Effector memory CD8-positive, alpha-beta T cell (primary cell): ENCODE measurements at regions not wholly inside any gene's neighbourhood (a gene's known extent, or its start where the extent isn't known, plus 50 kb on each side); places are given as distances from the start of the nearest gene placed in this dataset.

Source experiments
- ATAC-seq: fragments of 150-1000 bp; cut with Tn5 transposase; replicated peaks from 2 replicates; pipeline ENCODE4 v1.10.0; 2021; ENCODE audit warnings: mild to moderate bottlenecking, moderate library complexity
- DNase-seq, 3 experiments: peaks; one replicate each; pipeline ENCODE4 v3.0.0; 2021
- H3K27ac Mint-ChIP-seq, 2 donors: one replicate each; pipeline ENCODE4 v1.8.0; 2022; ENCODE audit warnings: mild to moderate bottlenecking in 2 of 2, mixed read lengths in 2 of 2, moderate library complexity in 2 of 2
- H3K27me3 Mint-ChIP-seq, 2 donors: one replicate each; pipeline ENCODE4 v1.8.0; 2022; ENCODE audit warnings: mixed read lengths in 2 of 2
- H3K36me3 Mint-ChIP-seq: one replicate; pipeline ENCODE4 v1.8.0; 2022; ENCODE audit warnings: mild to moderate bottlenecking, moderate library complexity, mixed read lengths; ENCODE audit not compliant: insufficient read depth
- H3K4me1 Mint-ChIP-seq, 2 donors: one replicate each; pipeline ENCODE4 v1.8.0; 2022; ENCODE audit warnings: low read depth in 2 of 2, mixed read lengths in 2 of 2
- H3K4me3 Mint-ChIP-seq, 2 donors: one replicate each; pipeline ENCODE4 v1.8.0; 2022; ENCODE audit warnings: mild to moderate bottlenecking in 2 of 2, mixed read lengths in 2 of 2, moderate library complexity in 2 of 2
- H3K9me3 Mint-ChIP-seq, 2 donors: one replicate each; pipeline ENCODE4 v1.8.0; 2022; ENCODE audit warnings: mixed read lengths in 2 of 2

DNA sequence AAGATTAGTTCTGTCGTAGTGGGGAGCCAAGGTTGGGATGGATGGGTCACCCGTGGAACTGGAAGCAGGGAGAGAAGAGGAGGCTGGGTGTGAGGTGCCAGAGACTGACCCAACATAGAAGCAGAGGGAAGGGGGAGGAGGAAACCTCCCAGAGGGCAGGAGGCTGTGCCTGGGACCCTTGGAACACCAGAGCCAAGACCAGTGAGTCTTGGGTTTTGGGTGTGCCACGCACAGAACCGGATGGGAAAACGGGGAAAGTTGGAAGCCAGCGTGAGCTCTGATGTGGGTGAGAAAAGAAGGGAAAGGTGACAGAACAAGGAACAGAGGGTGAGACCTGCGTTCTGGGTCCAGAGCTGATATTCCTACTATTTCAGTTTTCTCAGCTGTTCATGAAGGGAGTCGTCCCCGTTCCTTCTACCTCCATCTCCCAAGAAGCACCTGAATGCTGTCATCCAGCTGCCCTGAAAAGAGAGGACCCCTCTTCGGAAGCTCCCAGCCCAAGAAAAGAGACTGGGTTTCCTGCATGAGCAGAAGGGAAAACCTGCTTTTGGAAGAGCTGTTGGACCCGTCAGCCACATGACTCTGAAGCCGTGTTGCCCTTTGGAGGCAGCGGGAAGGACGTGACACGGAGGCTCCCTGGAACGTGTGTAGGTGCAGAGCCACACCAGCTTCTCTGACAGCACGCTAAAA is 250.1 kb downstream of the NDUFA10 start:
- Mint-ChIP-seq H3K27me3 (peaks cover 32 to 68% of the 10 kb centered on the region in 2 donors), H3K4me3 (no peak overlapping the region), H3K9me3 (peaks cover 0 to 2% of the 10 kb centered on the region in 2 donors), H3K4me1 (no peaks in the 10 kb centered on the region), H3K27ac (no peak overlapping the region), H3K36me3 (no peaks in the 10 kb centered on the region)
- no peak for DNase-seq
- ATAC-seq = no peak

DNA sequence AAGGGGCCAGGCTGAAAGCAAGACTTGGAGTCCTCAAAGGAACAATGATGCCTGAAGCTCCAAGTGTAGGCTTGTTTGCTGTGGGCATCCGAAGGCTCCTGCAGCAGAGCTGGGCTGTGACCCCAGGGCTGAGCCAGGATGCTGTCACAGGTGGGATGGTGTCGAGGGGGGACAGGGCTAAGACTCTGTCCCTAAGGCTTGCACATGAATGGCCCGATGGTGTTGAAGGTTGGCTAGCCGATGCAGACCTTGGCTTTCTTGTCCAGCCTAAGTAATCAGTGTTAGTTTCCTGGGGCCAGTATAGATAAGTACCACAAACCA is 251.0 kb downstream of the NDUFA10 start:
- ATAC-seq (no peak), DNase-seq (no peak)
- Mint-ChIP-seq H3K4me1 (no peaks in the 10 kb centered on the region), H3K27me3 (peaks cover 32 to 64% of the 10 kb centered on the region in 2 donors), H3K36me3 (no peaks in the 10 kb centered on the region), H3K27ac (no peak overlapping the region), H3K4me3 (no peak overlapping the region), H3K9me3 (peaks cover 0 to 2% of the 10 kb centered on the region in 2 donors)

DNA sequence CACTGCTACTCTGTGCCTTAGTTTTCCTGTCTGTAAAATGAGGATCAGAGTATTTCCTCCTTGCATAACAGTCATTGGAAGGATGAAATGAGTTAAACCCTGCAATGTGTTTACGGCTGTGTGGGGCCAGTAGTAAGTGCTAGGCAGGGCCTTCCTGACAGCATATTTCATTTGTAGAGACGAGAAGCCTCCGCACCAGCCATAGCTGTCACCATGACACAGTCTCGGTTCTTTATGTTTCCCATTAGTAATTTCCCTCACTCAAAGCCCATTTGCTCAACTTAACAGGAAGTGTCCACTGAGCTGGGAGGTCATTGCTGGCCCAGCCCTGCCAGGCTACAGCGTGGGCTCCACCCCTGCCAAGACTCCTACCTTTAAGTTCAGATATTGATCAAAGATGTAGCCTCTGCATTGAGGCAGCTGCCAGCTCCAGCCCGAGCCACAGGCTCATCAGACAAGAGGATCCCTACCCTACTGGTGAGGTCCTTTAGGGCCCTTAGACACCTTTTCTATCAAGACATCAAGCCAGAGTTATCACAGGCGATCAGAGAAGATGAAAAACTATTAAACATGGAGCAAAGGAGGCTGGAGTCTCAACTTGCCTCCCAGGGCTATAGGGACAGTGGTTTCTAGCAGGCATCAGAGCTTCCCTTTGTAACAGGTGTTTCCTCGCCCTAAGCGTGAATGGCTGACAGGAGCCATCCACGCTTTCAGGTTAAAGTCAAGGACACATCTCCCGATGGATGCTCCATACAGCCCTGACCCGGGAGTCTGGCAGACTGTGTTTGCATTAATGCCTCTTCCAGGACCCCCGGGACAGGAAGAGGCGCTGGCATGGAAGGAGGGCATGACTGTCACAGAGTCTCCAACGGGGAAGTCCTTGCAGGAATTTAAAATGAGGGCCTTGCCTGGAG is 251.7 kb downstream of the NDUFA10 start:
- no peak overlapping the region for H3K4me3 Mint-ChIP-seq
- no peaks in the 10 kb centered on the region for H3K36me3 Mint-ChIP-seq
- H3K27me3 Mint-ChIP-seq = peaks cover 35 to 70% of the 10 kb centered on the region in 2 donors
- H3K27ac Mint-ChIP-seq = no peak overlapping the region
- DNase-seq (no peak), ATAC-seq (no peak)
- H3K4me1 Mint-ChIP-seq = no peaks in the 10 kb centered on the region
- peaks cover 0 to 2% of the 10 kb centered on the region in 2 donors for H3K9me3 Mint-ChIP-seq

DNA sequence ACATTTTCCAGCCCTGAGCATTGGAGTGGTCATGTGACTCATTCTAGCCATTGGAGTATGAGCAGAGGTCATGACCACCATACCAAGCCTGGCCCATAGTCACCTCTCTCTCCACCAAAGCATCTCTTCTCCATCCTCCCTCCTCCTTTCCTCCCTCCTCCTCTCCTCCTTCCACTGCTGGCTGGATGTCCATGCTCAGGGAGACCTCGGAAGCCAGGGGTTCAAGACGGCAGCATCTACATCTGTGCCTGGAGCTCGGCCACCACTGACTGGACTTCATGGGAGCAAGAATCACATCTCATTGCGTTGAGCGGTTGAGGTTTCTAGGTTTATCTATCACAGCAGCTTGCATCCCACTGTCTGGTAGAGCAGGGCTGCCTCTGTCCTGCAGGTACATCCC is 252.4 kb downstream of the NDUFA10 start:
- Mint-ChIP-seq H3K4me1 (no peaks in the 10 kb centered on the region), H3K27me3 (peaks cover 41 to 74% of the 10 kb centered on the region in 2 donors), H3K36me3 (no peaks in the 10 kb centered on the region), H3K4me3 (no peak overlapping the region), H3K9me3 (peaks cover 0 to 2% of the 10 kb centered on the region in 2 donors), H3K27ac (no peak overlapping the region)
- DNase-seq = no peak
- ATAC-seq = no peak

DNA sequence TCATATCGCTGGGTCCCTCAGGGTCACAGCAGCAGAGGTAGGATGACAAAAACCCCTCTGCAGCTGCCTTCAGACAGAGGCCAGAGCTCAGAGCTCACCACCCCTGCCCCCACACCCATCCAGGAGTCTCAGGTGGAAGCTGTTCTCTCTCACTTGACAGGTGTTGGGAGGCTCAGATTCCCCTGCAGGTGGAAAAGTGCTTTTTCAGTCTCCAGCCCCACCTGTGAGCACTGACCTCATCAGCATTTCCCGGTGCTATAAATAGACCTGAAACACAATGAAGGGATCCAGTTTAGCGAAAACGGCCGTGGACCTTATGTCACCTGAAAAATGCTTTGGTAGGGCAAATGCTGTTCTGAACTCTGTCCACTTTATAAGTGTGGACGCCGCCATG is 254.9 kb downstream of the NDUFA10 start:
- DNase-seq (no peak), ATAC-seq (no peak)
- H3K4me1 Mint-ChIP-seq = no peaks in the 10 kb centered on the region
- peaks cover 0 to 2% of the 10 kb centered on the region in 2 donors for H3K9me3 Mint-ChIP-seq
- H3K27me3 Mint-ChIP-seq = peaks cover 34 to 63% of the 10 kb centered on the region in 2 donors
- H3K36me3 Mint-ChIP-seq = no peaks in the 10 kb centered on the region
- no peak overlapping the region for H3K4me3 Mint-ChIP-seq
- H3K27ac Mint-ChIP-seq = no peak overlapping the region

DNA sequence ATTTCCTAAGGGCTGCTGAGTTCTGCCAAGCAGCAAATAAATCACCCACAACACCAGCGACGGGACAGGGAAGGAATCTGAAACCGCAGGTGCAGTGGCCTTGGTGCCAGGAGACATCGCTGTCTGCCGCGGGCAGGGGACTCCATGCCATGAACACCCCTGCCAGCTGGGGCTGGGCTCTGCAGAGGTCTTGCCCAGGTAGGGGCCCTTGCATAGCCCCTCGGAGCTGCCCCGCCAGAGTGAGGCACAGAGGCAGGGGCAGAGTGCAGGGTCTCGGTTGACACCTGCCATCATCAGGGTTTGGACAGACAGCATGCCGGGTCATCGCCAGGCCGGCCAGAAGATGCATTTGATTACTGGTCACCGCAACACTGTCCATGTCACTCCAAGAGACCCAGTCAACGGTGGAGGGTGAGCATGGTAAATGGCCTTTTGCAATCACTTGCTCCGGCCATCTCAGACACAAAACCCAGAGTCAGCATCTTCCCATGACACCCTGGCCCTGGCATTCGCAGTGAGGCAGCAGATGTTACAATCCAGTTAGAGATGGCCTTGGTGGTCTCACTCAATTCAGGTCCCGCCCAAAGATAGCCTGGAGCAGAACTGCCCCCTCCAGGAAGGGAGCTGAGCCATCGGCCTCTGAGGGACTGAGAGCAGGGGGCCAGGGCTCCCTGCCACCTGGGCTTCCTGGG is 255.4 kb downstream of the NDUFA10 start:
- Mint-ChIP-seq H3K27me3 (peaks cover 29 to 63% of the 10 kb centered on the region in 2 donors), H3K27ac (no peak overlapping the region), H3K4me3 (no peak overlapping the region), H3K4me1 (no peaks in the 10 kb centered on the region), H3K36me3 (no peaks in the 10 kb centered on the region), H3K9me3 (peaks cover 0 to 2% of the 10 kb centered on the region in 2 donors)
- no peak for ATAC-seq
- no peak for DNase-seq

DNA sequence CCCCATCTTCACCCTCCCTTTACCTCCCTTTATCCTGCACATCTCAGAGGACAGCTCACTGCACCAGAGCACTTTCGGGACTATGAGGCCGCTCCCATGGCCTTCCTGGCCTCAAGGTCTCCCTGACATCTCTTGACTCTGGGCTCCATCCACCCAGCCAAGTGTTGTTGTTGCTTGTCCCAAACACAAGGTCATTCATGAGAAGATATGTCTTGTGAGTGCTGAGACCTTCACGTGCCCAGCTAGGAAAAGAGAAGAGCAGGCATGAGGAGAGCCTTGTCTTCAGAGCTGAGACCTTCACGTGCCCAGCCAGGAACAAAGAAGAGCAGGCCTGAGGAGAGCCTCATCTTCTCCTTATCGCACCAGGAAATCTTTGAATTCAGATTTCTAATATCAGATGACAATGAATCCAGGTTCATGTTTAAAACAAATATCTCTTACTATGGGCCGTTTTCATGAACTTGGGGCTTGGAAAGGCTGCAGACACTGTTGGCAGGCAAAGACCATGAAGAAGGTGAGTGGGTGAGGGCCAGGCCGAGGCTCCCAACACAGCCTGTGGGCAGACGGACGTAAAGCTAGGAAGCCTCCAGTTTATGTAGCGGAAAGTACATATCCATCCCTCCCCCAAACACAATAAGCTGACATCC is 256.1 kb downstream of the NDUFA10 start:
- H3K27ac Mint-ChIP-seq = no peak overlapping the region
- H3K4me3 Mint-ChIP-seq = no peak overlapping the region
- DNase-seq (no peak), ATAC-seq (no peak)
- H3K36me3 Mint-ChIP-seq = no peaks in the 10 kb centered on the region
- H3K9me3 Mint-ChIP-seq = peaks cover 0 to 2% of the 10 kb centered on the region in 2 donors
- peaks cover 22 to 60% of the 10 kb centered on the region in 2 donors for H3K27me3 Mint-ChIP-seq
- no peaks in the 10 kb centered on the region for H3K4me1 Mint-ChIP-seq

DNA sequence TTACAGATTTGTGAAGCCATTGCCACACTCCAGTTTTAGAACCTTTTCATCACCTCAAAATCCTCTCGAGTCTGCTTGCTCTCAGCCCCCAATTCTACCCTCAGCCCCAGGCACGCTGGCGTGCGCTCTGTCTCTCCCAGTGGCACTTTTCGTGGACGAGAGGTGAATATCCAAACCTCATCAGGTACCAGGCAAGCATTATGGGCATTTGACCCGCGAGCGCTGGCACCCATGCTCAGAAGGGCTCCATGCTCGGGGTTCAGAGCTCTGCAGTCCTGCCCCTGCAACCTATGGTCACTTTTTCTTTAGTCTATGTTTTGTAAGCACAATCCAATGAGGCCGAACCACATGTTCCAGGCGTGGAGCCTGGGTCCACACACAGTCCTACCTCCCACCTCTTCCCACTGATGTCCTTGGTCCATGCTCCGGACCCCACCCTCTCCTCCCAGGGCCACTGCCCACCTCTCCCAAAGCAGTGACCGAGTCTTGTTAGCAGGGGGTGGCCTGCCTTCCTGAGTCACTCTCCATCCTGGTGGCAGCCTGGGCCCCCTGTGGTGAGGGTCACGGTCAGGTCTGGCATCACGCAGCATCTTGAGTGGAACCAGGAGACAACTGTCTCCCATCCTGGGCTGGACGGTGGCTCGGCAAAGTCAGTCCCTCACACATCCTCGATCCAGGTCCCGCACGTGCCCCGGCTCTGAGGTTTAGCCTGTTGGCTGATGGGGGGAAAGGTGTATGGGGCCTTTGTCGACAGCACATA is 256.9 kb downstream of the NDUFA10 start:
- peaks cover 0 to 2% of the 10 kb centered on the region in 2 donors for H3K9me3 Mint-ChIP-seq
- H3K4me1 Mint-ChIP-seq = no peaks in the 10 kb centered on the region
- DNase-seq = no peak
- no peak for ATAC-seq
- peaks cover 14 to 54% of the 10 kb centered on the region in 2 donors for H3K27me3 Mint-ChIP-seq
- no peak overlapping the region for H3K4me3 Mint-ChIP-seq
- H3K27ac Mint-ChIP-seq = no peak overlapping the region
- no peaks in the 10 kb centered on the region for H3K36me3 Mint-ChIP-seq

DNA sequence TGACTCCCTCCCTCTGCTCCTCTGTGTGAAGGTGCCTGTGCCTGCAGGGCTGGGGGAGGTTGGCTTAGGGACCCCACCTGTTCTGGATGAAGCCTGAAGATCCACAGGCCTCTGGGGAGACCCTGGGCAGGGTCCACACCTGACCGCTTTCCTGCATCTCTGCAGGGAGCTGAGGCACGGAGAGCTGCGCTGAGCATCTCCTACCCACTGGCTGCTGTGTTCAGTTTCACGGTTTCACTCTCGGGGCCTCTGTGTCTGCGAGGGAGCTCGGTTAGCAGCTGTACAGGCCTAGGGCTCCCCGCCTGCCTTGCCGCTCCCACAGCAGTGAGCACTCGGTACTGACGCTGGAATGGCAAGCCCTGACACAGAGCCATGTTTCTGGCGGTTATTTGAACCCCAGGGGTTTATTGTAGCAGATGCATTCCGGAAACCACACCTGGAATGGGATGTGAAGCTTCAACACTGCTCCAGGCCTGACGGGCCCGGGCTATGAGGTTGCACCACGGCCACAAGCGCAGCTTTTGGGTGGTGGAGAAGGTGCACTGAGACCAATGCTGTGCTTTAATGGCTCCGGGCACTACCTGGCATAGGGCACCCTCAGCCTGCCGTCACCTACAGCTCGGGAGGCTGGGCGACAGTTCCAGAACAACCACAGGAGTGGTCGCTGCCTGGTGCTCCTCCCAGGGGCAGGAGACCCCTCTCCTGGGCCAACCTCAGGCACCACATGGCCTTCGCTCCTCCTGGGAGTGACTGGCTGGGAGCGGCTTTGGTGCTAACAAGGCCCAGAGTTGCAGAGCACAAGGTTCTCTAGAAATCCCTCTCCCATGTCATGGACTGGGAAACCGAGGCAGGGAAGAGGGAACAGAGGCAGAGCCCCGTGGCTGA is 257.9 kb downstream of the NDUFA10 start:
- H3K27me3 Mint-ChIP-seq = peaks cover 19 to 55% of the 10 kb centered on the region in 2 donors
- H3K4me3 Mint-ChIP-seq = no peak overlapping the region

DNA sequence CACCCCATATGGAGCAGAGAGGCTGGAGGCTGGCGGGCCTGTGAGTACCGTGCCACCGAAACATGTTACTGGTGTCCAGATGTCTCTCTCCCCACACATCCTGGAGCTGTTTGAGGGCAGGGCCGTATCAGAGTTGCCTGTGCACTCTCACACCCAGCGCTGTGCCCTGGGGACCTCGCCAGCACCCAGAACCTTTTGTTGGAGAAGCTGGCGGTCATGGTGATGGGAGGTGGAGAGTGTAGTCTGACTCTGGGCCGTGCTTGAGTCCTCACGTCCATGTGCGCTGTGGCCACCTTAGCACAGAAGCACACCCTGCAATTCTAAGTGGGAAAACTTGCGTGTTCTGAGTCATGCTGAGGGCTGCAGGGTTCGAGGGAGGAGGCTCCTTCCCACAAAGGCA is 259.2 kb downstream of the NDUFA10 start:
- H3K27me3 Mint-ChIP-seq = peaks cover 29 to 66% of the 10 kb centered on the region in 2 donors
- no peak overlapping the region for H3K27ac Mint-ChIP-seq
- no peak for ATAC-seq
- H3K9me3 Mint-ChIP-seq = no peaks in the 10 kb centered on the region
- H3K4me3 Mint-ChIP-seq = no peak overlapping the region
- no peaks in the 10 kb centered on the region for H3K36me3 Mint-ChIP-seq
- H3K4me1 Mint-ChIP-seq = no peaks in the 10 kb centered on the region
- DNase-seq = no peak

More for the DNA sequence above, 257.9 kb downstream of the NDUFA10 start:
- Mint-ChIP-seq H3K4me1 (no peaks in the 10 kb centered on the region), H3K27ac (no peak overlapping the region), H3K9me3 (no peaks in the 10 kb centered on the region), H3K36me3 (no peaks in the 10 kb centered on the region)
- ATAC-seq (no peak), DNase-seq (no peak)

DNA sequence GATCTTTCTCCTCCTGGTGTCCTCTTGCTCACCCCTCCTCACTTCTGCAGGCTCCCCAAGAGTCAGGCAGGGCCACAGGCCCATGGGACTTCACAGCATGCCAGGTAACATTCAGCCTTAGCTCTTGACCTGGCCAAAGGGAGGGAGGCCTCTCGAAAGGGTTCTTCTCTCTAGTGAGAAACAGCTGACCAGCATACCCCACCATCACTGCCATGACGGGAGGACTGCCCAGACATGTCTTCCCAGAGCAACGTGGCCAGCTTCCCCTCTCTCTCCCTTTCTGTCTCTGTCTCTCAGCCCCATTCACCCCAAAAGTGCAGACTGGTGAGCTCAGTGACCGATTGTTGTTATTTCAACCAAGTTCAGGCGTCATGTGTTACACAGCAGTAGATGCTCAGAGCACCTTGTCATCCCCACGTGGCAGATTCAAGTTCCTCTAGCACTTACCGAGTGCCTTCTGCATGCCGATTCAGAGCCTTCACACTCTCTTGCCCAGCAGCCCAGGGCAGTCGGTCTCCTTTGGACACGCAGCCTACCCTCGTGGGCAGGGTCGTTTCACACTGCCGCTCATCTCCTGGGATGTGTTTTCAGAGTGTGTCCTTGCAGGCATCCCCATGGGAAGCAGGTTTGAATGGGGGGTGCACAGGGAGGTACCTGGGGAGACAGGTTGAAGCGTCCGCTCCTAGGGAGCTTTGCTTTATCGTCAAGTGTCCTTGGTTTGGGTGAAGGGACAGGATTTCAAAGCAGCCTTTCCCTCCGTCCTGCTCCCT is 259.9 kb downstream of the NDUFA10 start:
- Mint-ChIP-seq H3K4me3 (no peak overlapping the region), H3K36me3 (no peaks in the 10 kb centered on the region), H3K27ac (no peak overlapping the region), H3K4me1 (no peaks in the 10 kb centered on the region), H3K27me3 (peaks cover 29 to 72% of the 10 kb centered on the region in 2 donors), H3K9me3 (no peaks in the 10 kb centered on the region)
- ATAC-seq (no peak), DNase-seq (no peak)
